Mammary epithelial cell (primary cell): ENCODE measurements at regions not wholly inside any gene's neighbourhood (a gene's known extent, or its start where the extent isn't known, plus 50 kb on each side); places are given as distances from the start of the nearest gene placed in this dataset.

Source experiments
- CTCF ChIP-seq, 2 donors: IDR thresholded peaks in 1 of 2; conservative IDR thresholded peaks in 1 of 2; 2 replicates each; pipeline ENCODE4 v1.5.1; 2011 to 2012; ENCODE audit warnings: inconsistent platforms in 2 of 2, low read length in 2 of 2, mild to moderate bottlenecking in 2 of 2, control low read depth in 1 of 2, low read depth in 1 of 2; ENCODE audit not compliant: insufficient read depth in 1 of 2; ENCODE audit errors: extremely low read depth in 1 of 2
- EZH2 ChIP-seq: IDR thresholded peaks from 2 replicates; pipeline ENCODE4 v1.6.1; 2012; ENCODE audit warnings: low read length, inconsistent platforms, borderline replicate concordance

GRCh38 chr4:124964251-124964650 is 251.7 kb upstream of the ANKRD50 start:
- no peak for TF ChIP-seq CTCF (conservative IDR thresholded peaks at IDR 0.05 in 1 of 2, IDR thresholded peaks at IDR 0.05 in 1 of 2; ENCODE audit: extremely low read depth in 1 of 2, insufficient read depth in 1 of 2, low read depth in 1 of 2, low read length in 2 of 2)
- no peak for TF ChIP-seq EZH2
